ENCODE measurements at regions not wholly inside any gene's neighbourhood (a gene's known extent, or its start where the extent isn't known, plus 50 kb on each side); places are given as distances from the start of the nearest gene placed in this dataset.

GRCh38 chr16:65469116-65469515 lies 347.3 kb upstream of the CDH11 start:
- H3K27me3 ChIP-seq (ENCODE audit: control insufficient read depth in 2 of 2, insufficient read depth in 1 of 2, low read length in 1 of 2), result no peaks in the 10 kb centered on the region
- H3K9me3 ChIP-seq (ENCODE audit: control insufficient read depth in 2 of 2, insufficient read depth in 1 of 2, low read length in 1 of 2), result no peaks in the 10 kb centered on the region
- no peak overlapping the region for H3K27ac ChIP-seq (ENCODE audit: low read depth in 1 of 2, low read length in 1 of 2)
- H3K4me1 ChIP-seq (ENCODE audit: control insufficient read depth in 2 of 2, insufficient read depth in 2 of 2, low read length in 2 of 2), result no peaks in the 10 kb centered on the region
- DNase-seq (ENCODE audit: low read depth in 6 of 9, low spot score in 9 of 9), result no peak
- no peaks in the 10 kb centered on the region for H3K36me3 ChIP-seq (ENCODE audit: control insufficient read depth in 2 of 2, insufficient read depth in 2 of 2, low read length in 1 of 2)
- H3K4me3 ChIP-seq (ENCODE audit: low read length in 2 of 2), result no peak overlapping the region
- WGBS, result 80% methylated on average over 2 of the region's 2 CpGs

GRCh38 chr16:65468133-65468532 lies 346.3 kb upstream of the CDH11 start:
- Histone ChIP-seq H3K9me3 (ENCODE audit: control insufficient read depth in 2 of 2, insufficient read depth in 1 of 2, low read length in 1 of 2) (no peaks in the 10 kb centered on the region), H3K27ac (ENCODE audit: low read depth in 1 of 2, low read length in 1 of 2) (no peak overlapping the region), H3K36me3 (ENCODE audit: control insufficient read depth in 2 of 2, insufficient read depth in 2 of 2, low read length in 1 of 2) (no peaks in the 10 kb centered on the region), H3K4me3 (ENCODE audit: low read length in 2 of 2) (no peak overlapping the region), H3K27me3 (ENCODE audit: control insufficient read depth in 2 of 2, insufficient read depth in 1 of 2, low read length in 1 of 2) (no peaks in the 10 kb centered on the region), H3K4me1 (ENCODE audit: control insufficient read depth in 2 of 2, insufficient read depth in 2 of 2, low read length in 2 of 2) (no peaks in the 10 kb centered on the region)
- 96% methylated on average over 1 of the region's 1 CpG for WGBS
- DNase-seq (ENCODE audit: low read depth in 6 of 9, low spot score in 9 of 9), result no peak

GRCh38 chr16:65463652-65464260 lies 341.9 kb upstream of the CDH11 start:
- Histone ChIP-seq H3K9me3 (ENCODE audit: control insufficient read depth in 2 of 2, insufficient read depth in 1 of 2, low read length in 1 of 2) (no peaks in the 10 kb centered on the region), H3K4me1 (ENCODE audit: control insufficient read depth in 2 of 2, insufficient read depth in 2 of 2, low read length in 2 of 2) (no peaks in the 10 kb centered on the region), H3K27ac (ENCODE audit: low read depth in 1 of 2, low read length in 1 of 2) (no peak overlapping the region), H3K4me3 (ENCODE audit: low read length in 2 of 2) (no peak overlapping the region), H3K36me3 (ENCODE audit: control insufficient read depth in 2 of 2, insufficient read depth in 2 of 2, low read length in 1 of 2) (no peaks in the 10 kb centered on the region), H3K27me3 (ENCODE audit: control insufficient read depth in 2 of 2, insufficient read depth in 1 of 2, low read length in 1 of 2) (no peaks in the 10 kb centered on the region)
- no peak for DNase-seq (ENCODE audit: low read depth in 6 of 9, low spot score in 9 of 9)
- 74% methylated on average over 3 of the region's 3 CpGs for WGBS

- WGBS, result 74% methylated on average over 2 of the region's 2 CpGs
- H3K4me3 ChIP-seq (ENCODE audit: low read length in 2 of 2), result no peak overlapping the region
- no peak for DNase-seq (ENCODE audit: low read depth in 6 of 9, low spot score in 9 of 9)
- no peaks in the 10 kb centered on the region for H3K9me3 ChIP-seq (ENCODE audit: control insufficient read depth in 2 of 2, insufficient read depth in 1 of 2, low read length in 1 of 2)
- H3K27ac ChIP-seq (ENCODE audit: low read depth in 1 of 2, low read length in 1 of 2), result no peak overlapping the region
- H3K36me3 ChIP-seq (ENCODE audit: control insufficient read depth in 2 of 2, insufficient read depth in 2 of 2, low read length in 1 of 2), result no peaks in the 10 kb centered on the region
- H3K4me1 ChIP-seq (ENCODE audit: control insufficient read depth in 2 of 2, insufficient read depth in 2 of 2, low read length in 2 of 2), result no peaks in the 10 kb centered on the region
- no peaks in the 10 kb centered on the region for H3K27me3 ChIP-seq (ENCODE audit: control insufficient read depth in 2 of 2, insufficient read depth in 1 of 2, low read length in 1 of 2)
Observed at GRCh38 chr16:65457084-65457483, 335.2 kb upstream of the CDH11 start.

GRCh38 chr16:65455761-65456160 lies 333.9 kb upstream of the CDH11 start:
- H3K27ac ChIP-seq (ENCODE audit: low read depth in 1 of 2, low read length in 1 of 2), result no peak overlapping the region
- WGBS, result 98% methylated on average over 4 of the region's 4 CpGs

GRCh38 chr16:65453646-65454045 lies 331.8 kb upstream of the CDH11 start:
- H3K27me3 ChIP-seq (ENCODE audit: control insufficient read depth in 2 of 2, insufficient read depth in 1 of 2, low read length in 1 of 2), result no peaks in the 10 kb centered on the region
- WGBS, result 94% methylated on average over 2 of the region's 2 CpGs
- H3K36me3 ChIP-seq (ENCODE audit: control insufficient read depth in 2 of 2, insufficient read depth in 2 of 2, low read length in 1 of 2), result no peaks in the 10 kb centered on the region
- DNase-seq (ENCODE audit: low read depth in 6 of 9, low spot score in 9 of 9), result no peak
- no peak overlapping the region for H3K27ac ChIP-seq (ENCODE audit: low read depth in 1 of 2, low read length in 1 of 2)
- H3K9me3 ChIP-seq (ENCODE audit: control insufficient read depth in 2 of 2, insufficient read depth in 1 of 2, low read length in 1 of 2), result no peaks in the 10 kb centered on the region
- no peak overlapping the region for H3K4me3 ChIP-seq (ENCODE audit: low read length in 2 of 2)
- H3K4me1 ChIP-seq (ENCODE audit: control insufficient read depth in 2 of 2, insufficient read depth in 2 of 2, low read length in 2 of 2), result no peaks in the 10 kb centered on the region

More at GRCh38 chr16:65455761-65456160, 333.9 kb upstream of the CDH11 start:
- no peak for DNase-seq (ENCODE audit: low read depth in 6 of 9, low spot score in 9 of 9)
- Histone ChIP-seq H3K36me3 (ENCODE audit: control insufficient read depth in 2 of 2, insufficient read depth in 2 of 2, low read length in 1 of 2) (no peaks in the 10 kb centered on the region), H3K4me3 (ENCODE audit: low read length in 2 of 2) (no peak overlapping the region), H3K4me1 (ENCODE audit: control insufficient read depth in 2 of 2, insufficient read depth in 2 of 2, low read length in 2 of 2) (no peaks in the 10 kb centered on the region), H3K27me3 (ENCODE audit: control insufficient read depth in 2 of 2, insufficient read depth in 1 of 2, low read length in 1 of 2) (no peaks in the 10 kb centered on the region), H3K9me3 (ENCODE audit: control insufficient read depth in 2 of 2, insufficient read depth in 1 of 2, low read length in 1 of 2) (no peaks in the 10 kb centered on the region)

GRCh38 chr16:65449526-65449925 lies 327.7 kb upstream of the CDH11 start:
- DNase-seq (ENCODE audit: low read depth in 6 of 9, low spot score in 9 of 9), result no peak
- Histone ChIP-seq H3K27me3 (ENCODE audit: control insufficient read depth in 2 of 2, insufficient read depth in 1 of 2, low read length in 1 of 2) (no peaks in the 10 kb centered on the region), H3K36me3 (ENCODE audit: control insufficient read depth in 2 of 2, insufficient read depth in 2 of 2, low read length in 1 of 2) (no peaks in the 10 kb centered on the region), H3K27ac (ENCODE audit: low read depth in 1 of 2, low read length in 1 of 2) (no peak overlapping the region), H3K9me3 (ENCODE audit: control insufficient read depth in 2 of 2, insufficient read depth in 1 of 2, low read length in 1 of 2) (no peaks in the 10 kb centered on the region), H3K4me1 (ENCODE audit: control insufficient read depth in 2 of 2, insufficient read depth in 2 of 2, low read length in 2 of 2) (no peaks in the 10 kb centered on the region), H3K4me3 (ENCODE audit: low read length in 2 of 2) (no peak overlapping the region)
- WGBS, result 93% methylated on average over 1 of the region's 1 CpG

- H3K36me3 ChIP-seq (ENCODE audit: control insufficient read depth in 2 of 2, insufficient read depth in 2 of 2, low read length in 1 of 2), result no peaks in the 10 kb centered on the region
- H3K9me3 ChIP-seq (ENCODE audit: control insufficient read depth in 2 of 2, insufficient read depth in 1 of 2, low read length in 1 of 2), result no peaks in the 10 kb centered on the region
- 94% methylated on average over 2 of the region's 2 CpGs for WGBS
- H3K27ac ChIP-seq (ENCODE audit: low read depth in 1 of 2, low read length in 1 of 2), result no peak overlapping the region
- H3K4me3 ChIP-seq (ENCODE audit: low read length in 2 of 2), result no peak overlapping the region
- H3K27me3 ChIP-seq (ENCODE audit: control insufficient read depth in 2 of 2, insufficient read depth in 1 of 2, low read length in 1 of 2), result no peaks in the 10 kb centered on the region
- DNase-seq (ENCODE audit: low read depth in 6 of 9, low spot score in 9 of 9), result no peak
- no peaks in the 10 kb centered on the region for H3K4me1 ChIP-seq (ENCODE audit: control insufficient read depth in 2 of 2, insufficient read depth in 2 of 2, low read length in 2 of 2)
Observed at GRCh38 chr16:65446427-65446826, 324.6 kb upstream of the CDH11 start.

- DNase-seq (ENCODE audit: low read depth in 6 of 9, low spot score in 9 of 9), result no peak
- no peaks in the 10 kb centered on the region for H3K36me3 ChIP-seq (ENCODE audit: control insufficient read depth in 2 of 2, insufficient read depth in 2 of 2, low read length in 1 of 2)
- H3K9me3 ChIP-seq (ENCODE audit: control insufficient read depth in 2 of 2, insufficient read depth in 1 of 2, low read length in 1 of 2), result no peaks in the 10 kb centered on the region
- no peaks in the 10 kb centered on the region for H3K27me3 ChIP-seq (ENCODE audit: control insufficient read depth in 2 of 2, insufficient read depth in 1 of 2, low read length in 1 of 2)
- no peaks in the 10 kb centered on the region for H3K4me1 ChIP-seq (ENCODE audit: control insufficient read depth in 2 of 2, insufficient read depth in 2 of 2, low read length in 2 of 2)
- 48% methylated on average over 1 of the region's 1 CpG for WGBS
- no peak overlapping the region for H3K4me3 ChIP-seq (ENCODE audit: low read length in 2 of 2)
- no peak overlapping the region for H3K27ac ChIP-seq (ENCODE audit: low read depth in 1 of 2, low read length in 1 of 2)
Observed at GRCh38 chr16:65445313-65446260, 323.7 kb upstream of the CDH11 start.
